GM21515 (cell line): ENCODE measurements at regions not wholly inside any gene's neighbourhood (a gene's known extent, or its start where the extent isn't known, plus 50 kb on each side); places are given as distances from the start of the nearest gene placed in this dataset.
A peak's percentile ranks its signal among the peaks of the same experiment; 100 is the strongest.

ENCODE experiments used
- ATAC-seq: cut with Tn5 transposase; IDR thresholded peaks from one replicate; pipeline ENCODE4 v1.9.1; 2021; ENCODE audit not compliant: unreplicated experiment

- no peak for ATAC-seq
Measured at GRCh38 chr6:26305641-26305969, 59.4 kb upstream of the BTN3A2 start.

GRCh38 chr6:26306232-26306631 lies 58.8 kb upstream of the BTN3A2 start:
- no peak for ATAC-seq

GRCh38 chr6:26307850-26308249 lies 57.1 kb upstream of the BTN3A2 start:
- no peak for ATAC-seq

- ATAC-seq = no peak
Measured at GRCh38 chr6:26309731-26310142, 55.3 kb upstream of the BTN3A2 start.

- no peak for ATAC-seq
Measured at GRCh38 chr6:26311012-26311384, 54.0 kb upstream of the BTN3A2 start.

GRCh38 chr6:26311385-26312095 lies 53.5 kb upstream of the BTN3A2 start:
- peak; percentile 37 for ATAC-seq

GRCh38 chr6:26312096-26312463 lies 52.9 kb upstream of the BTN3A2 start:
- no peak for ATAC-seq

GRCh38 chr6:26312501-26313397 lies 52.2 kb upstream of the BTN3A2 start:
- peak; percentile 48 for ATAC-seq
